WTC11 (cell line): ENCODE measurements at regions not wholly inside any gene's neighbourhood (a gene's known extent, or its start where the extent isn't known, plus 50 kb on each side); places are given as distances from the start of the nearest gene placed in this dataset.

Experiments used
- ATAC-seq: fragments of 200-7000 bp; cut with Tn5 transposase; 2 replicates; pipeline ENCODE4 v1.10.0; 2021; ENCODE audit warnings: mild to moderate bottlenecking, moderate library complexity
- CTCF ChIA-PET: fragments of 300-600 bp; sonication (Branson Sonifier 250); formaldehyde crosslinking; loops from one replicate; lab custom pipeline; 2021; ENCODE audit warnings: antibody characterized with exemption; lab: Charles Lee
- POLR2A ChIA-PET: fragments of 350-600 bp; sonication (Branson Sonifier 250); formaldehyde crosslinking; loops from one replicate; lab custom pipeline; 2021; ENCODE audit warnings: antibody characterized with exemption; lab: Charles Lee
- DNase-seq: peaks from one replicate; pipeline ENCODE4 v3.0.0; 2021; ENCODE audit warnings: low spot score
- H3K27ac Mint-ChIP-seq: 2 replicates; pipeline ENCODE4 v1.8.0; 2021; ENCODE audit warnings: mixed read lengths
- H3K27me3 Mint-ChIP-seq: 2 replicates; pipeline ENCODE4 v1.8.0; 2021; ENCODE audit warnings: low read depth, mild to moderate bottlenecking, moderate library complexity, mixed read lengths
- H3K36me3 Mint-ChIP-seq: 2 replicates; pipeline ENCODE4 v1.8.0; 2021; ENCODE audit warnings: mixed read lengths
- H3K4me1 Mint-ChIP-seq: 2 replicates; pipeline ENCODE4 v1.8.0; 2022; ENCODE audit warnings: mixed read lengths
- H3K4me3 Mint-ChIP-seq: 2 replicates; pipeline ENCODE4 v1.8.0; 2021; ENCODE audit warnings: mild to moderate bottlenecking, moderate library complexity, mixed read lengths
- H3K9me3 Mint-ChIP-seq: 2 replicates; pipeline ENCODE4 v1.8.0; 2021; ENCODE audit warnings: mixed read lengths
- AFF4 ChIP-seq: sonication (generic); formaldehyde crosslinking; IDR thresholded peaks from 2 replicates; pipeline ENCODE4 v1.8.1; 2023; ENCODE audit warnings: mild to moderate bottlenecking, missing genetic modification reagents, borderline replicate concordance
- ATF6 ChIP-seq: sonication (generic); formaldehyde crosslinking; IDR thresholded peaks from 2 replicates; pipeline ENCODE4 v1.8.1; 2023; ENCODE audit warnings: mild to moderate bottlenecking, missing genetic modification reagents
- ELF4 ChIP-seq: sonication (generic); formaldehyde crosslinking; IDR thresholded peaks from 2 replicates; pipeline ENCODE4 v1.8.1; 2022; ENCODE audit warnings: low read depth, mild to moderate bottlenecking, moderate library complexity, missing genetic modification reagents
- ERG ChIP-seq: fragments of 250-450 bp; sonication (Bioruptor Pico); IDR thresholded peaks from 2 replicates; pipeline ENCODE4 v1.8.0; 2021; ENCODE audit warnings: mild to moderate bottlenecking
- ESRRA ChIP-seq: sonication (generic); formaldehyde crosslinking; IDR thresholded peaks from 2 replicates; pipeline ENCODE4 v1.8.1; 2022; ENCODE audit warnings: mild to moderate bottlenecking, missing genetic modification reagents, borderline replicate concordance
- FOXK1 ChIP-seq: sonication (generic); formaldehyde crosslinking; IDR thresholded peaks from 2 replicates; pipeline ENCODE4 v1.8.0; 2022; ENCODE audit warnings: mild to moderate bottlenecking, moderate library complexity, missing genetic modification reagents
- FOXP1 ChIP-seq: sonication (generic); formaldehyde crosslinking; IDR thresholded peaks from 2 replicates; pipeline ENCODE4 v1.8.0; 2022; ENCODE audit warnings: missing genetic modification reagents, mild to moderate bottlenecking, moderate library complexity, borderline replicate concordance
- HMGXB4 ChIP-seq: sonication (generic); formaldehyde crosslinking; IDR thresholded peaks from 2 replicates; pipeline ENCODE4 v1.8.1; 2023; ENCODE audit warnings: mild to moderate bottlenecking, moderate library complexity, missing genetic modification reagents
- IRF1 ChIP-seq: sonication (generic); formaldehyde crosslinking; IDR thresholded peaks from 2 replicates; pipeline ENCODE4 v1.8.0; 2023; ENCODE audit warnings: missing genetic modification reagents
- MAX ChIP-seq: sonication (generic); formaldehyde crosslinking; IDR thresholded peaks from 2 replicates; pipeline ENCODE4 v1.8.0; 2022; ENCODE audit warnings: mild to moderate bottlenecking, missing genetic modification reagents
- MYBL2 ChIP-seq: sonication (generic); formaldehyde crosslinking; IDR thresholded peaks from 2 replicates; pipeline ENCODE4 v1.8.1; 2023; ENCODE audit warnings: mild to moderate bottlenecking, moderate library complexity, missing genetic modification reagents
- NR3C1 ChIP-seq: sonication (generic); formaldehyde crosslinking; conservative IDR thresholded peaks from 2 replicates; pipeline ENCODE4 v1.8.1; 2023; ENCODE audit warnings: low read depth, mild to moderate bottlenecking, missing genetic modification reagents
- SMAD3 ChIP-seq: sonication (generic); formaldehyde crosslinking; IDR thresholded peaks from 2 replicates; pipeline ENCODE4 v1.8.0; 2022; ENCODE audit warnings: missing genetic modification reagents, mild to moderate bottlenecking, borderline replicate concordance
- TP53 ChIP-seq: sonication (generic); formaldehyde crosslinking; IDR thresholded peaks from 2 replicates; pipeline ENCODE4 v1.8.1; 2023; ENCODE audit warnings: mild to moderate bottlenecking, missing genetic modification reagents
- USF1 ChIP-seq: sonication (generic); formaldehyde crosslinking; IDR thresholded peaks from 2 replicates; pipeline ENCODE4 v1.8.0; 2022; ENCODE audit warnings: mild to moderate bottlenecking, missing genetic modification reagents
- ZBTB21 ChIP-seq: sonication (generic); formaldehyde crosslinking; IDR thresholded peaks from 2 replicates; pipeline ENCODE4 v1.8.1; 2023; ENCODE audit warnings: mild to moderate bottlenecking, missing genetic modification reagents, borderline replicate concordance
- ZMAT4 ChIP-seq: fragments of 250-450 bp; sonication (Bioruptor Pico); IDR thresholded peaks from 2 replicates; pipeline ENCODE4 v1.9.0; 2021; ENCODE audit warnings: mild to moderate bottlenecking
- ZNF396 ChIP-seq: fragments of 250-450 bp; sonication (Bioruptor Pico); IDR thresholded peaks from 2 replicates; pipeline ENCODE4 v1.8.0; 2021; ENCODE audit warnings: mild to moderate bottlenecking, moderate library complexity, borderline replicate concordance
- ZNF425 ChIP-seq: fragments of 250-450 bp; sonication (Bioruptor Pico); conservative IDR thresholded peaks from 2 replicates; pipeline ENCODE4 v1.9.0; 2021; ENCODE audit warnings: mild to moderate bottlenecking
- ZNF671 ChIP-seq: fragments of 250-450 bp; sonication (Bioruptor Pico); IDR thresholded peaks from 2 replicates; pipeline ENCODE4 v1.8.0; 2021; ENCODE audit warnings: mild to moderate bottlenecking

- TF ChIP-seq AFF4 (CRISPR knock-in tag) (no peak), ZNF396 (no peak), FOXP1 (CRISPR knock-in tag) (no peak), ZBTB21 (CRISPR knock-in tag) (no peak)
Observed at GRCh38 chr3:18883571-18883970, 264.7 kb upstream of the KCNH8 start (continued).

GRCh38 chr3:18880691-18881090 lies 267.6 kb upstream of the KCNH8 start:
- Mint-ChIP-seq H3K27ac (no peak overlapping the region), H3K27me3 (no peaks in the 10 kb centered on the region), H3K4me3 (no peak overlapping the region), H3K9me3 (no peaks in the 10 kb centered on the region), H3K4me1 (no peaks in the 10 kb centered on the region), H3K36me3 (no peaks in the 10 kb centered on the region)
- ChIA-PET POLR2A (no interaction called here), CTCF (no interaction called here)
- DNase-seq = no peak
- TF ChIP-seq HMGXB4 (CRISPR knock-in tag) (no peak), ESRRA (CRISPR knock-in tag) (no peak), MAX (no peak), FOXK1 (CRISPR knock-in tag) (no peak), ZNF671 (CRISPR knock-in tag) (no peak), NR3C1 (CRISPR knock-in tag) (no peak), USF1 (CRISPR knock-in tag) (no peak), ZNF425 (no peak), ATF6 (CRISPR knock-in tag) (no peak), ZBTB21 (CRISPR knock-in tag) (no peak), SMAD3 (CRISPR knock-in tag) (no peak), ERG (CRISPR knock-in tag) (no peak), TP53 (CRISPR knock-in tag) (no peak), ZNF396 (no peak), MYBL2 (CRISPR knock-in tag) (no peak), IRF1 (CRISPR knock-in tag) (no peak), ZMAT4 (no peak), ELF4 (CRISPR knock-in tag) (no peak)
- ATAC-seq = no peak
